ENCODE measurements at regions not wholly inside any gene's neighbourhood (a gene's known extent, or its start where the extent isn't known, plus 50 kb on each side); places are given as distances from the start of the nearest gene placed in this dataset.
A peak's percentile ranks its signal among the peaks of the same experiment; 100 is the strongest.

DNA sequence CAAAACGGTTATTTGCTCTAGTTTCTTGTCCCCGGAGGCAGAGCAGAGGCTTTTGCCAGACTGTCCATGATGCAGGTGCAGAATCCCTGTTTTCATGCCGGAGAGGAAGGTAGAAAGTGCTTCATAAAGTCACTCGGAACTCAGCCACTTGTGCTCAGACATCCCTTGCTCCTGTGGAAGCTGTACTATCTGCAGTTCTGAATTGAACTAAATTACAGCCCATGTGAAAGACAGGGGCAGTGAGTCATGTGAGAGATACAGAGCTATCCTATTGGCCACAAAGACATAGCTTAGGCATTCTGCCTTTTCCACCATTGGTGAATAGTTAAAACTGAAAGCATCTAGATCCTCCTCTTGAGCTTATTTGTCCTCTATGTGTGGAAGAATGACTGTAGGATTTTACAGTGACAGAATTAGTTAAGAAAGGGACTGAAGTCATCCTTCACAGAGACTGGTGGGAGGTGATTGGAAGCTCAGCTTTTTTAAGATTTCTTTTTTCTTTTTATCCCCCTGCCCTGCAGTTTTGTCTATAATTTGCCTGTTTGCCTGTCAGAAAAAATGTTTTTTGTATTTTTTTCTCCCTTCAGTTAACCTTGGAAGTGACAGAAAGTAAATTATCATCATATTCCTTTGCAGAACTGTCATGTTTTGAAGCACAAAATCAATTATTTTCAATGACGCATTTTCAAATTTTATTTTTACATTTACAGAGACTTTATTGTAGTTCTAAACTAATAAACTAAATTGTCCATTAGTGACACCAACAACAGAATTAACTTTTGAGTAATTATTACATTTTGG lies 298.6 kb downstream of the PTPRC start:
- ChIA-PET RAD21 (ENCODE audit: unreplicated experiment) (interaction anchor here (0.6 to 6.7 kb wide), 42 partner anchors 10 to 526 kb away, joined by 3 to 85 read pairs (median 5); no protein-coding TSS in a partner anchor), CTCF (interaction anchor here (0.5 to 6.8 kb wide), 13 partner anchors 9 to 306 kb away, joined by 3 to 41 read pairs (median 4); no protein-coding TSS in a partner anchor)
- no peak for TF ChIP-seq CBX5 (IDR thresholded peaks at IDR 0.05; ENCODE audit: low read depth)
- TF ChIP-seq CBX3 (IDR thresholded peaks at IDR 0.05; ENCODE audit: borderline replicate concordance, low read depth) = no peak
- no peak for TF ChIP-seq BCLAF1 (IDR thresholded peaks at IDR 0.05)
- TF ChIP-seq ZZZ3 (IDR thresholded peaks at IDR 0.05; ENCODE audit: control insufficient read depth, insufficient read length, low read depth) = no peak
- no peak for TF ChIP-seq IRF4 (IDR thresholded peaks at IDR 0.05; ENCODE audit: low read depth, low read length)
- no peak for TF ChIP-seq RB1 (IDR thresholded peaks at IDR 0.05; ENCODE audit: borderline replicate concordance)
- TF ChIP-seq MAX (IDR thresholded peaks at IDR 0.05; ENCODE audit: low read depth, low read length) = no peak
- no peak for TF ChIP-seq MEF2A (IDR thresholded peaks at IDR 0.05; ENCODE audit: insufficient read depth, low read depth, low read length)
- peak; percentile 95 for TF ChIP-seq RAD51 (IDR thresholded peaks at IDR 0.05)
- no peak for TF ChIP-seq YBX1 (IDR thresholded peaks at IDR 0.05)
- peak; percentile 79 for TF ChIP-seq PML (IDR thresholded peaks at IDR 0.05; ENCODE audit: low read length)
- no peak for TF ChIP-seq ZNF274 (IDR thresholded peaks at IDR 0.05; ENCODE audit: insufficient read depth, insufficient read length)
- TF ChIP-seq KAT2A (conservative IDR thresholded peaks at IDR 0.05; ENCODE audit: control insufficient read depth, low read depth, low read length) = no peak
- peak; percentile 45; the same call in 1 of the 2 replicates for TF ChIP-seq NBN (IDR thresholded peaks at IDR 0.05)
- TF ChIP-seq PAX8 (IDR thresholded peaks at IDR 0.05) = no peak
- TF ChIP-seq, protein P1, sequence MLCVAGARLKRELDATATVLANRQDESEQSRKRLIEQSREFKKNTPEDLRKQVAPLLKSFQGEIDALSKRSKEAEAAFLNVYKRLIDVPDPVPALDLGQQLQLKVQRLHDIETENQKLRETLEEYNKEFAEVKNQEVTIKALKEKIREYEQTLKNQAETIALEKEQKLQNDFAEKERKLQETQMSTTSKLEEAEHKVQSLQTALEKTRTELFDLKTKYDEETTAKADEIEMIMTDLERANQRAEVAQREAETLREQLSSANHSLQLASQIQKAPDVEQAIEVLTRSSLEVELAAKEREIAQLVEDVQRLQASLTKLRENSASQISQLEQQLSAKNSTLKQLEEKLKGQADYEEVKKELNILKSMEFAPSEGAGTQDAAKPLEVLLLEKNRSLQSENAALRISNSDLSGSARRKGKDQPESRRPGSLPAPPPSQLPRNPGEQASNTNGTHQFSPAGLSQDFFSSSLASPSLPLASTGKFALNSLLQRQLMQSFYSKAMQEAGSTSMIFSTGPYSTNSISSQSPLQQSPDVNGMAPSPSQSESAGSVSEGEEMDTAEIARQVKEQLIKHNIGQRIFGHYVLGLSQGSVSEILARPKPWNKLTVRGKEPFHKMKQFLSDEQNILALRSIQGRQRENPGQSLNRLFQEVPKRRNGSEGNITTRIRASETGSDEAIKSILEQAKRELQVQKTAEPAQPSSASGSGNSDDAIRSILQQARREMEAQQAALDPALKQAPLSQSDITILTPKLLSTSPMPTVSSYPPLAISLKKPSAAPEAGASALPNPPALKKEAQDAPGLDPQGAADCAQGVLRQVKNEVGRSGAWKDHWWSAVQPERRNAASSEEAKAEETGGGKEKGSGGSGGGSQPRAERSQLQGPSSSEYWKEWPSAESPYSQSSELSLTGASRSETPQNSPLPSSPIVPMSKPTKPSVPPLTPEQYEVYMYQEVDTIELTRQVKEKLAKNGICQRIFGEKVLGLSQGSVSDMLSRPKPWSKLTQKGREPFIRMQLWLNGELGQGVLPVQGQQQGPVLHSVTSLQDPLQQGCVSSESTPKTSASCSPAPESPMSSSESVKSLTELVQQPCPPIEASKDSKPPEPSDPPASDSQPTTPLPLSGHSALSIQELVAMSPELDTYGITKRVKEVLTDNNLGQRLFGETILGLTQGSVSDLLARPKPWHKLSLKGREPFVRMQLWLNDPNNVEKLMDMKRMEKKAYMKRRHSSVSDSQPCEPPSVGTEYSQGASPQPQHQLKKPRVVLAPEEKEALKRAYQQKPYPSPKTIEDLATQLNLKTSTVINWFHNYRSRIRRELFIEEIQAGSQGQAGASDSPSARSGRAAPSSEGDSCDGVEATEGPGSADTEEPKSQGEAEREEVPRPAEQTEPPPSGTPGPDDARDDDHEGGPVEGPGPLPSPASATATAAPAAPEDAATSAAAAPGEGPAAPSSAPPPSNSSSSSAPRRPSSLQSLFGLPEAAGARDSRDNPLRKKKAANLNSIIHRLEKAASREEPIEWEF (IDR thresholded peaks at IDR 0.05; ENCODE audit: insufficient replicate concordance, low read depth, low read length) = no peak

More for the DNA sequence above, 298.6 kb downstream of the PTPRC start:
- FAIRE-seq (peak; percentile 89), DNase-seq (ENCODE audit: low read depth, low spot score) (peak; percentile 91), ATAC-seq (peak; percentile 85)
- no peaks in the 10 kb centered on the region for H4K20me1 ChIP-seq (ENCODE audit: control insufficient read depth, insufficient read depth)
- WGBS (ENCODE audit: insufficient coverage, insufficient replicate concordance, low lambda C conversion rate, missing lambda C conversion rate) = 25% methylated on average over 5 of the region's 5 CpGs
- ChIA-PET SMC1A (ENCODE audit: uncharacterized antibody, unreplicated experiment) (interaction anchor here (0.6 to 4.7 kb wide), 47 partner anchors 9 to 305 kb away, joined by 3 to 49 read pairs (median 5); no protein-coding TSS in a partner anchor), POLR2A (interaction anchor here (0.7 to 6.0 kb wide), 13 partner anchors 10 to 309 kb away, joined by 3 to 37 read pairs (median 3); no protein-coding TSS in a partner anchor)
- no peaks in the 10 kb centered on the region for H3K27me3 ChIP-seq (replicated peaks in 1 of 2; ENCODE audit: control insufficient read depth in 2 of 2, insufficient read depth in 2 of 2, low read length in 1 of 2)
- intact Hi-C loops (cut with micrococcal nuclease; ENCODE audit: unreplicated experiment) (loop anchor here (2.0 to 10.0 kb wide), 6 partner anchors 60 to 235 kb away; no protein-coding TSS in a partner anchor), in situ Hi-C loops (cut with MboI) (loop anchor here (5.0 kb wide), 1 partner anchor 235 kb away; no protein-coding TSS in a partner anchor)
- peak overlapping the region; percentile 29 for H3K27ac ChIP-seq (ENCODE audit: control insufficient read depth, insufficient read depth)
- peak overlapping the region; percentile 57 for H3K9ac ChIP-seq (ENCODE audit: control insufficient read depth, insufficient read depth, low read length)
- peak overlapping the region; percentile 68 for H2AFZ ChIP-seq (ENCODE audit: control insufficient read depth, low read depth, low read length)
- no peaks in the 10 kb centered on the region; the same call in 1 of the 2 replicates for H3K4me1 ChIP-seq (ENCODE audit: control insufficient read depth, insufficient read depth, low read length)
- H3K79me2 ChIP-seq (ENCODE audit: control insufficient read depth, insufficient read depth, low read length) = peaks cover 44% of the 10 kb centered on the region
- H3K4me3 ChIP-seq = peak overlapping the region; percentile 62
- H3K9me3 ChIP-seq (replicated peaks; ENCODE audit: control insufficient read depth, insufficient read depth, low read length) = no peaks in the 10 kb centered on the region; the same call in 1 of the 3 replicates
- no peaks in the 10 kb centered on the region for H3K36me3 ChIP-seq (ENCODE audit: control insufficient read depth in 2 of 2, insufficient read depth in 2 of 2, low read length in 1 of 2)
- H3K4me2 ChIP-seq (ENCODE audit: control insufficient read depth, insufficient read depth) = peak overlapping the region; percentile 31
- no TSS peak for BruUV-seq (replicated peaks)
